ENCODE measurements at regions not wholly inside any gene's neighbourhood (a gene's known extent, or its start where the extent isn't known, plus 50 kb on each side); places are given as distances from the start of the nearest gene placed in this dataset.

- no peaks in the 10 kb centered on the region for H3K4me1 ChIP-seq (replicated peaks)
- H3K4me3 ChIP-seq: no peak overlapping the region
- H3K9me3 ChIP-seq: no peaks in the 10 kb centered on the region
- intact Hi-C loops (cut with DNase I): no loop called here
- no peak overlapping the region for H3K27ac ChIP-seq
- 66% methylated on average over 27 of the region's 27 CpGs for WGBS
- no peak for DNase-seq (ENCODE audit: low spot score)
- TF ChIP-seq, protein P1, sequence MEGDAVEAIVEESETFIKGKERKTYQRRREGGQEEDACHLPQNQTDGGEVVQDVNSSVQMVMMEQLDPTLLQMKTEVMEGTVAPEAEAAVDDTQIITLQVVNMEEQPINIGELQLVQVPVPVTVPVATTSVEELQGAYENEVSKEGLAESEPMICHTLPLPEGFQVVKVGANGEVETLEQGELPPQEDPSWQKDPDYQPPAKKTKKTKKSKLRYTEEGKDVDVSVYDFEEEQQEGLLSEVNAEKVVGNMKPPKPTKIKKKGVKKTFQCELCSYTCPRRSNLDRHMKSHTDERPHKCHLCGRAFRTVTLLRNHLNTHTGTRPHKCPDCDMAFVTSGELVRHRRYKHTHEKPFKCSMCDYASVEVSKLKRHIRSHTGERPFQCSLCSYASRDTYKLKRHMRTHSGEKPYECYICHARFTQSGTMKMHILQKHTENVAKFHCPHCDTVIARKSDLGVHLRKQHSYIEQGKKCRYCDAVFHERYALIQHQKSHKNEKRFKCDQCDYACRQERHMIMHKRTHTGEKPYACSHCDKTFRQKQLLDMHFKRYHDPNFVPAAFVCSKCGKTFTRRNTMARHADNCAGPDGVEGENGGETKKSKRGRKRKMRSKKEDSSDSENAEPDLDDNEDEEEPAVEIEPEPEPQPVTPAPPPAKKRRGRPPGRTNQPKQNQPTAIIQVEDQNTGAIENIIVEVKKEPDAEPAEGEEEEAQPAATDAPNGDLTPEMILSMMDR (IDR thresholded peaks at IDR 0.05): no peak
- TF ChIP-seq POLR2AphosphoS5 (IDR thresholded peaks at IDR 0.05): no peak
- no peak for TF ChIP-seq POLR2A (IDR thresholded peaks at IDR 0.05)
- no peaks in the 10 kb centered on the region for H3K27me3 ChIP-seq (replicated peaks; ENCODE audit: insufficient read depth)
- H3K36me3 ChIP-seq: no peaks in the 10 kb centered on the region
These were observed 189.4 kb upstream of the GLI2 start for GRCh38 chr2:120546048-120546864.

GRCh38 chr2:120546865-120547390 lies 188.7 kb upstream of the GLI2 start:
- H3K36me3 ChIP-seq: no peaks in the 10 kb centered on the region
- H3K9me3 ChIP-seq: no peaks in the 10 kb centered on the region
- no peak overlapping the region for H3K4me3 ChIP-seq
- DNase-seq (ENCODE audit: low spot score): no peak
- H3K27me3 ChIP-seq (replicated peaks; ENCODE audit: insufficient read depth): no peaks in the 10 kb centered on the region
- WGBS: 83% methylated on average over 7 of the region's 7 CpGs
- TF ChIP-seq POLR2A (IDR thresholded peaks at IDR 0.05) (no peak), POLR2AphosphoS5 (IDR thresholded peaks at IDR 0.05) (no peak)
- TF ChIP-seq, protein P1 (IDR thresholded peaks at IDR 0.05): no peak
- no peaks in the 10 kb centered on the region for H3K4me1 ChIP-seq (replicated peaks)
- intact Hi-C loops (cut with DNase I): no loop called here
- no peak overlapping the region for H3K27ac ChIP-seq

GRCh38 chr2:120547662-120548061 lies 188.0 kb upstream of the GLI2 start:
- TF ChIP-seq, protein P1 (IDR thresholded peaks at IDR 0.05): no peak
- H3K27ac ChIP-seq: no peak overlapping the region
- no peak for DNase-seq (ENCODE audit: low spot score)
- no peak overlapping the region for H3K4me3 ChIP-seq
- intact Hi-C loops (cut with DNase I): no loop called here
- no peaks in the 10 kb centered on the region for H3K4me1 ChIP-seq (replicated peaks)
- no peaks in the 10 kb centered on the region for H3K36me3 ChIP-seq
- no peaks in the 10 kb centered on the region for H3K9me3 ChIP-seq
- WGBS: 100% methylated on average over 1 of the region's 1 CpG
- H3K27me3 ChIP-seq (replicated peaks; ENCODE audit: insufficient read depth): no peaks in the 10 kb centered on the region

DNA sequence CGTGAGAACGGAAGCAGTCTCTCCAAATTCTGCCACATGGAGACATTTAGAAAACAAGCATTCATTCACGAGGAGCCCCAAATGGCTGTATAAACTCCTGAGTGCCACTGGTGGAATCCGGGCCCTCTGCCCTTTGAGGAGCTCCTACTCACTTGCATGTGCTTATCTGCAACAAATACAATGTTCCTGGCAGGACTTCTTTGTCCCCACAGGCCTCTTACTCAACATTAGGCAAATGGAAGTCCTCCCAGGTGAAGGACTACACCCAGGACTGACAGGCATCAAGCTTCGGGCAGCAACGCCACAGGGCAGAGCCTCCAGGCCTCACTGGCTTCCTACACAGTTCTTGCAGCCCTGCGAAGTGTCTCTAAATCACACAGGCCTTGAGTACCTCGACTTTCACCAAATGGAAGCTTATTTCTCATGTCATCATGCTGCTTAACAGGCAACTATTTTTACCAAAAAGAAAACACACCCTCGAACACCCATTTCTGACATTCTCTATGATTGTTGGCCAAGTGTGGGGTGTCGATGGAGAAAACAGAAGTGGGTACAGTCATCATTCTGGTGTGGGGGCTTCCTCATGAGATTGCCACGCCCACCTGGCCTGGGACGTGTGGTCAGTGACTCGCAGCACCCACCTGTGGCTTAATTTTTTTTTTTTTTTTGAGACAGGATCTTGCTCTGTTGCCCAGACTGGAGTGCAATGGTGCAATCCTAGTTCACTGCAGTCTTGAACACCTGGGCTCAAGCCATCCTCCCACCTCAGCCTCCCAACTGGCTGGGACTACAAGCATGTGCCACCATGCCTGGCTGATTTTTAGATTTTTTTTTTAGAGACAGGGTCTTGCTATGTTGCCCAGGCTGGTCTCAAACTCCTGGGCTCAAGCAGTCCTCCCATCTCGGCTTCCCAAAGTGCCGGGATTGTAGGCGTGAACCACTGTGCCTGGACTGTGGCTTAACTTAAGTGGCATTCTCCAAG lies 186.8 kb upstream of the GLI2 start:
- no peak for DNase-seq (ENCODE audit: low spot score)
- 92% methylated on average over 16 of the region's 16 CpGs for whole genome bisulfite sequencing
- Histone ChIP-seq H3K27ac (no peak overlapping the region), H3K9me3 (no peaks in the 10 kb centered on the region), H3K4me1 (replicated peaks) (no peaks in the 10 kb centered on the region), H3K27me3 (replicated peaks; ENCODE audit: insufficient read depth) (no peaks in the 10 kb centered on the region), H3K4me3 (no peak overlapping the region), H3K36me3 (no peaks in the 10 kb centered on the region)
- intact Hi-C loops (cut with DNase I): no loop called here
- TF ChIP-seq, protein P1 (IDR thresholded peaks at IDR 0.05): no peak
- TF ChIP-seq POLR2AphosphoS5 (IDR thresholded peaks at IDR 0.05) (no peak), POLR2A (IDR thresholded peaks at IDR 0.05) (no peak)
